Keratinocyte (primary cell): ENCODE measurements at regions not wholly inside any gene's neighbourhood (a gene's known extent, or its start where the extent isn't known, plus 50 kb on each side); places are given as distances from the start of the nearest gene placed in this dataset.

Experiments used
- DNase-seq: peaks from one replicate; pipeline ENCODE4 v3.0.0-alpha.2; 2011; ENCODE audit warnings: low read depth, missing footprints, low spot score
- FAIRE-seq: peaks from 2 replicates; lab custom pipeline; 2011; peaks lifted over from hg19 to GRCh38; lab: Jason Lieb, UNC
- H2AFZ ChIP-seq: 2 replicates; pipeline ENCODE4 v1.6.0; 2012; ENCODE audit warnings: low read length, control low read depth, inconsistent platforms; ENCODE audit not compliant: control insufficient read depth
- H3K27ac ChIP-seq: 2 replicates; pipeline ENCODE4 v1.5.1; 2011; ENCODE audit warnings: low read length; ENCODE audit not compliant: control insufficient read depth, insufficient read depth
- H3K27me3 ChIP-seq: 3 replicates; pipeline ENCODE4 v1.6.0; 2011; ENCODE audit warnings: low read length; ENCODE audit not compliant: control insufficient read depth, insufficient read depth; ENCODE audit errors: extremely low read depth
- H3K36me3 ChIP-seq, 2 experiments: 2 replicates in 1 of 2; 3 replicates in 1 of 2; pipeline ENCODE4 v1.5.1; 2011; ENCODE audit warnings: low read length in 2 of 2, mild to moderate bottlenecking in 1 of 2; ENCODE audit not compliant: control insufficient read depth in 2 of 2, insufficient read depth in 2 of 2; ENCODE audit errors: extremely low read depth in 1 of 2
- H3K4me1 ChIP-seq: 3 replicates; pipeline ENCODE4 v1.5.1; 2011; ENCODE audit warnings: low read length; ENCODE audit not compliant: control insufficient read depth, insufficient read depth; ENCODE audit errors: extremely low read depth
- H3K4me2 ChIP-seq: 3 replicates; pipeline ENCODE4 v1.6.0; 2011; ENCODE audit warnings: low read depth, low read length; ENCODE audit not compliant: control insufficient read depth, insufficient read depth; ENCODE audit errors: extremely low read depth
- H3K4me3 ChIP-seq, 3 experiments: fragments of 200-600 bp in 1 of 3; sonication (generic) in 1 of 3; 2 replicates in 2 of 3; 3 replicates in 1 of 3; pipeline ENCODE4 v1.5.1; 2011 to 2016; ENCODE audit warnings: low read length in 3 of 3, mild to moderate bottlenecking in 3 of 3, control low read depth in 2 of 3, inconsistent platforms in 1 of 3, low read depth in 1 of 3, mixed read lengths in 1 of 3, mixed run types in 1 of 3, moderate library complexity in 1 of 3; ENCODE audit not compliant: control insufficient read depth in 2 of 3, insufficient read depth in 2 of 3; ENCODE audit errors: extremely low read depth in 1 of 3
- H3K79me2 ChIP-seq: 2 replicates; pipeline ENCODE4 v1.6.0; 2012; ENCODE audit warnings: low read length; ENCODE audit not compliant: control insufficient read depth, insufficient read depth
- H3K9ac ChIP-seq: 3 replicates; pipeline ENCODE4 v1.6.0; 2011; ENCODE audit warnings: low read length; ENCODE audit not compliant: control insufficient read depth, insufficient read depth; ENCODE audit errors: extremely low read depth
- H3K9me1 ChIP-seq: 3 replicates; pipeline ENCODE4 v1.6.0; 2011; ENCODE audit warnings: low read length; ENCODE audit not compliant: control insufficient read depth, insufficient read depth; ENCODE audit errors: extremely low read depth
- H3K9me3 ChIP-seq: 2 replicates; pipeline ENCODE4 v1.5.1; 2012; ENCODE audit warnings: low read depth, low read length; ENCODE audit not compliant: control insufficient read depth
- H4K20me1 ChIP-seq: 3 replicates; pipeline ENCODE4 v1.6.0; 2011; ENCODE audit warnings: low read length; ENCODE audit not compliant: control insufficient read depth, insufficient read depth; ENCODE audit errors: extremely low read depth
- CTCF ChIP-seq, 3 experiments: IDR thresholded peaks in 1 of 3; conservative IDR thresholded peaks in 1 of 3; optimal IDR thresholded peaks in 1 of 3; 2 replicates in 2 of 3; 3 replicates in 1 of 3; pipeline versions ENCODE3 to v1.5.1; 2011; ENCODE audit warnings: low read length in 3 of 3, mild to moderate bottlenecking in 3 of 3, moderate library complexity in 2 of 3, control low read depth in 1 of 3, inconsistent platforms in 1 of 3; ENCODE audit not compliant: insufficient read depth in 2 of 3; ENCODE audit errors: extremely low read depth in 1 of 3
- EZH2 ChIP-seq: IDR thresholded peaks from one replicate; pipeline ENCODE4 v1.6.1; 2012; ENCODE audit warnings: inconsistent platforms, mild to moderate bottlenecking, low read length, moderate library complexity
- dilution Hi-C: fragments of 300-500 bp; cut with MboI; formaldehyde crosslinking; loops from one replicate; pipeline ENCODE4 v1.7.0; 2020; ENCODE audit warnings: low sequenced_read_pairs; ENCODE audit not compliant: extremely low pct_ligation_motif_present

DNA sequence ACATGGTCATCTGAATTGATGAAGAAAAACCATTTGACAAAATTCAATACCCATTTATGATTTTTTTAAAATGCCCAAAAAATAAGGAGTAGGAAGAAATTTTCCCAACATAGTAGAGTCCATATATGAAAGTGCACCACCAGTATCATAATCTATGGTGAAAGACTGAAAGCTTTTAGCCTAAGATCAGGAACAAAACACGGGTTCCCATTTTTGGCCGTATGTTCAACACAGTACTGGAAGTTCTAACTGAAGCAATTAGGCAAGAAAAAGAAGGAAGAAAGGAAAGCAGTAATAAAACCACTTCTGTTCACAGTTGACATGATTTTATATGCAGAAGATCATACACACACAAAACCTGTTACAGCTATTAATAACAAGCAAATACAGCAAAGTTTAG, 227.8 kb upstream of the RAB4A start:
- no peak for FAIRE-seq
- Histone ChIP-seq H4K20me1 (no peaks in the 10 kb centered on the region), H3K79me2 (no peaks in the 10 kb centered on the region), H3K27me3 (peaks cover 10% of the 10 kb centered on the region), H3K9me3 (no peaks in the 10 kb centered on the region), H3K4me1 (peaks cover 2% of the 10 kb centered on the region), H3K9ac (no peak overlapping the region), H3K4me3 (no peak overlapping the region), H2AFZ (no peak overlapping the region), H3K27ac (no peak overlapping the region), H3K9me1 (no peaks in the 10 kb centered on the region), H3K4me2 (no peak overlapping the region), H3K36me3 (no peaks in the 10 kb centered on the region)
- TF ChIP-seq CTCF (optimal IDR thresholded peaks at IDR 0.05 in 1 of 3, IDR thresholded peaks at IDR 0.05 in 1 of 3, conservative IDR thresholded peaks at IDR 0.05 in 1 of 3; ENCODE audit: extremely low read depth in 1 of 3, insufficient read depth in 2 of 3, low read length in 3 of 3) (no peak), EZH2 (no peak)
- dilution Hi-C loops = no loop called here
- DNase-seq = no peak

DNA sequence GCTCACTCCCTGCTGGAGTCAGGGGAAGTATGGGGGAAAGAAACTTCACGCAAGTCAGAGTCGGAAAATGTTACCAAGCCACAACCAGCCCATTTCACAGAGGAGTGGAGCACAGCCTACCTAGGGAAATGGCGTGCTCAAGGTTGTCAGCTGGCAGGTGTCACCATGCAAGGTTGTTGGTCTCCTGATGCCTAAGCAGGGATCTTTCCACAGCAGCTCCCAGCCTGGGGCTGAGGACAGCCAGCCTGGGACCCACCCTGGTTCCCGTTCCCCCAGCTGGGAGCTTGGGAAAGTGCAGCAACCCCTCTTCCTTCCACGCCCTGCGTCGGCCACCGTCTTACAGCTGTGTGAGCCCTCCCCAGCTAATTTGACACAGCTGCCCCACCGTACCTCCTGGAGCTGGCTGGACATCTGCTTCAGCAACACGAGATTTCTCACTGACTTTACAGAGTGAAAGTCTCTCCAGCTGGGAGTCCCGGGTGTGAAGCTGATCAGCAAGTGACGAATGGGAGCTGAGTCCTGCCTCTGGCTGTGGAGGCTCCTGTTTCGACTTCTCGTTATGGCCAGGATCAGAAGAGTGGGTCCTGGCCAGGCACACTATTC, 224.6 kb upstream of the RAB4A start:
- H3K79me2 ChIP-seq = no peaks in the 10 kb centered on the region
- H3K4me1 ChIP-seq = no peaks in the 10 kb centered on the region
- dilution Hi-C loops = no loop called here
- TF ChIP-seq CTCF (optimal IDR thresholded peaks at IDR 0.05 in 1 of 3, IDR thresholded peaks at IDR 0.05 in 1 of 3, conservative IDR thresholded peaks at IDR 0.05 in 1 of 3; ENCODE audit: extremely low read depth in 1 of 3, insufficient read depth in 2 of 3, low read length in 3 of 3) (no peak), EZH2 (no peak)
- H3K27me3 ChIP-seq = peaks cover 14% of the 10 kb centered on the region
- no peaks in the 10 kb centered on the region for H4K20me1 ChIP-seq
- no peaks in the 10 kb centered on the region for H3K9me1 ChIP-seq
- no peak overlapping the region for H3K27ac ChIP-seq
- H3K36me3 ChIP-seq = no peaks in the 10 kb centered on the region
- H2AFZ ChIP-seq = no peak overlapping the region
- no peak overlapping the region for H3K4me3 ChIP-seq
- FAIRE-seq (no peak), DNase-seq (no peak)
- no peak overlapping the region for H3K9ac ChIP-seq
- no peak overlapping the region for H3K4me2 ChIP-seq
- H3K9me3 ChIP-seq = no peaks in the 10 kb centered on the region
